CD4-positive, alpha-beta T cell treated with Interferon alpha-2 for 1 hour (primary cell): ENCODE measurements at regions not wholly inside any gene's neighbourhood (a gene's known extent, or its start where the extent isn't known, plus 50 kb on each side); places are given as distances from the start of the nearest gene placed in this dataset.

Experiments used
- DNase-seq, 2 donors: peaks; one replicate each; pipeline ENCODE4 v3.0.0-alpha.2; 2020 to 2022

- no peak for DNase-seq
Observed at GRCh38 chr22:26847816-26848215, 190.4 kb downstream of the MIAT start.

GRCh38 chr22:26848244-26848920 lies 191.0 kb downstream of the MIAT start:
- no peak for DNase-seq

GRCh38 chr22:26849575-26849974 lies 192.2 kb downstream of the MIAT start:
- no peak for DNase-seq

- no peak for DNase-seq
Observed at GRCh38 chr22:26851125-26851524, 193.7 kb downstream of the MIAT start.

GRCh38 chr22:26852176-26852575 lies 194.8 kb downstream of the MIAT start:
- no peak for DNase-seq

GRCh38 chr22:26853071-26853470 lies 195.7 kb downstream of the MIAT start:
- DNase-seq, result no peak

- no peak for DNase-seq
Observed at GRCh38 chr22:26853495-26853894, 196.1 kb downstream of the MIAT start.

- no peak for DNase-seq
Observed at GRCh38 chr22:26857169-26857568, 199.8 kb downstream of the MIAT start.

GRCh38 chr22:26860301-26860700 lies 202.9 kb downstream of the MIAT start:
- DNase-seq, result no peak

- DNase-seq, result no peak
Observed at GRCh38 chr22:26865021-26865420, 207.6 kb downstream of the MIAT start.

GRCh38 chr22:26883393-26883792 lies 226.0 kb downstream of the MIAT start:
- no peak for DNase-seq

- no peak for DNase-seq
Observed at GRCh38 chr22:26884921-26885320, 227.5 kb downstream of the MIAT start.

- DNase-seq, result no peak
Observed at GRCh38 chr22:26885441-26886261, 228.3 kb downstream of the MIAT start.

GRCh38 chr22:26887456-26887855 lies 230.1 kb downstream of the MIAT start:
- DNase-seq, result no peak

- no peak for DNase-seq
Observed at GRCh38 chr22:26887916-26888315, 230.5 kb downstream of the MIAT start.

GRCh38 chr22:26888887-26889286 lies 231.5 kb downstream of the MIAT start:
- no peak for DNase-seq

GRCh38 chr22:26889802-26890201 lies 232.4 kb downstream of the MIAT start:
- DNase-seq, result no peak

GRCh38 chr22:26890870-26891269 lies 233.5 kb downstream of the MIAT start:
- no peak for DNase-seq

- no peak for DNase-seq
Observed at GRCh38 chr22:26891429-26891828, 234.0 kb downstream of the MIAT start.

- no peak for DNase-seq
Observed at GRCh38 chr22:26892166-26893041, 235.0 kb downstream of the MIAT start.

GRCh38 chr22:26893173-26894110 lies 236.1 kb downstream of the MIAT start:
- DNase-seq, result no peak

- no peak for DNase-seq
Observed at GRCh38 chr22:26894362-26894761, 237.0 kb downstream of the MIAT start.
